GM21447 (cell line): ENCODE measurements at regions not wholly inside any gene's neighbourhood (a gene's known extent, or its start where the extent isn't known, plus 50 kb on each side); places are given as distances from the start of the nearest gene placed in this dataset.

Experiments used
- ATAC-seq: cut with Tn5 transposase; IDR thresholded peaks from one replicate; pipeline ENCODE4 v1.9.1; 2021; ENCODE audit not compliant: unreplicated experiment

GRCh38 chr11:29317694-29318093, 699.1 kb downstream of the KCNA4 start:
- ATAC-seq: no peak

- ATAC-seq: no peak
Observed at GRCh38 chr11:29315275-29315674, 701.6 kb downstream of the KCNA4 start.

GRCh38 chr11:29314211-29314610, 702.6 kb downstream of the KCNA4 start:
- ATAC-seq: no peak

- no peak for ATAC-seq
Observed at GRCh38 chr11:29312812-29313211, 704.0 kb downstream of the KCNA4 start.

- no peak for ATAC-seq
Observed at GRCh38 chr11:29310725-29311342, 706.0 kb downstream of the KCNA4 start.

GRCh38 chr11:29309992-29310391, 706.8 kb downstream of the KCNA4 start:
- no peak for ATAC-seq

- no peak for ATAC-seq
Observed at GRCh38 chr11:29306527-29306926, 710.3 kb downstream of the KCNA4 start.

- ATAC-seq: no peak
Observed at GRCh38 chr11:29305456-29306232, 711.2 kb downstream of the KCNA4 start.

GRCh38 chr11:29300420-29300819, 716.4 kb downstream of the KCNA4 start:
- no peak for ATAC-seq

GRCh38 chr11:29296680-29297079, 720.1 kb downstream of the KCNA4 start:
- no peak for ATAC-seq

GRCh38 chr11:29293825-29294224, 723.0 kb downstream of the KCNA4 start:
- ATAC-seq: peak; percentile 84

GRCh38 chr11:29282088-29282487, 734.7 kb downstream of the KCNA4 start:
- ATAC-seq: no peak

- no peak for ATAC-seq
Observed at GRCh38 chr11:29281271-29281777, 735.5 kb downstream of the KCNA4 start.

- ATAC-seq: no peak
Observed at GRCh38 chr11:29280452-29280851, 736.4 kb downstream of the KCNA4 start.

- no peak for ATAC-seq
Observed at GRCh38 chr11:29279716-29280115, 737.1 kb downstream of the KCNA4 start.

GRCh38 chr11:29272019-29272654, 744.7 kb downstream of the KCNA4 start:
- no peak for ATAC-seq

- no peak for ATAC-seq
Observed at GRCh38 chr11:29271616-29272015, 745.2 kb downstream of the KCNA4 start.

- ATAC-seq: no peak
Observed at GRCh38 chr11:29268733-29269132, 748.1 kb downstream of the KCNA4 start.

- ATAC-seq: no peak
Observed at GRCh38 chr11:29265792-29266191, 751.0 kb downstream of the KCNA4 start.

GRCh38 chr11:29265381-29265780, 751.4 kb downstream of the KCNA4 start:
- ATAC-seq: no peak

GRCh38 chr11:29263971-29264682, 752.7 kb downstream of the KCNA4 start:
- no peak for ATAC-seq
